OCI-LY7 (cell line): ENCODE measurements at regions not wholly inside any gene's neighbourhood (a gene's known extent, or its start where the extent isn't known, plus 50 kb on each side); places are given as distances from the start of the nearest gene placed in this dataset.

Experiments used
- BruUV-seq: library from RNA; stranded (reverse); fragments of 400-500 nt; replicated peaks from 2 replicates; lab custom pipeline; 2021; lab: Mats Ljungman, UMichigan
- CTCF ChIA-PET: fragments of 300-600 bp; sonication (Branson Sonifier 250); formaldehyde crosslinking; loops from one replicate; lab custom pipeline; 2022; ENCODE audit warnings: antibody characterized with exemption; ENCODE audit not compliant: unreplicated experiment; lab: Charles Lee
- POLR2A ChIA-PET: fragments of 300-600 bp; sonication (Branson Sonifier 250); formaldehyde crosslinking; loops from one replicate; lab custom pipeline; 2022; ENCODE audit warnings: antibody characterized with exemption; lab: Charles Lee
- DNase-seq: peaks from one replicate; pipeline ENCODE4 v3.0.0-alpha.2; 2015; ENCODE audit warnings: low spot score
- H2AFZ ChIP-seq: fragments of 200-600 bp; sonication (generic), shearing (Covaris generic); 2 replicates; pipeline ENCODE4 v1.6.1; 2014; ENCODE audit warnings: mild to moderate bottlenecking, antibody characterized with exemption, low read length, moderate library complexity
- H3K27ac ChIP-seq: fragments of 200-600 bp; sonication (generic); 2 replicates; pipeline ENCODE4 v1.5.1; 2014; ENCODE audit warnings: mixed run types, low read depth, mild to moderate bottlenecking, moderate library complexity, low read length, inconsistent platforms; ENCODE audit not compliant: poor library complexity, severe bottlenecking
- H3K36me3 ChIP-seq: fragments of 200-600 bp; sonication (generic); 2 replicates; pipeline ENCODE4 v1.6.1; 2014; ENCODE audit warnings: mild to moderate bottlenecking, antibody characterized with exemption, low read length, moderate library complexity, mixed read lengths; ENCODE audit not compliant: insufficient read depth
- H3K4me1 ChIP-seq: fragments of 200-600 bp; sonication (generic); 2 replicates; pipeline ENCODE4 v1.5.1; 2014; ENCODE audit warnings: mild to moderate bottlenecking, low read length; ENCODE audit not compliant: insufficient read depth, poor library complexity, severe bottlenecking
- H3K4me2 ChIP-seq: fragments of 200-600 bp; sonication (generic); 2 replicates; pipeline ENCODE4 v1.6.1; 2014; ENCODE audit warnings: mild to moderate bottlenecking, low read length
- H3K4me3 ChIP-seq: fragments of 200-600 bp; sonication (generic); 2 replicates; pipeline ENCODE4 v1.5.1; 2014; ENCODE audit warnings: mild to moderate bottlenecking, low read depth, low read length; ENCODE audit not compliant: poor library complexity, severe bottlenecking
- H3K79me2 ChIP-seq: fragments of 200-600 bp; sonication (generic); 2 replicates; pipeline ENCODE4 v1.6.1; 2016; ENCODE audit warnings: low read depth, mild to moderate bottlenecking, low read length, moderate library complexity, mixed read lengths; ENCODE audit not compliant: insufficient read depth
- H3K9me2 ChIP-seq: fragments of 200-600 bp; sonication (generic); 2 replicates; pipeline ENCODE4 v1.6.1; 2016; ENCODE audit warnings: mild to moderate bottlenecking, low read length, mixed read lengths; ENCODE audit not compliant: insufficient read depth
- H3K9me3 ChIP-seq: fragments of 200-600 bp; sonication (generic); 2 replicates; pipeline ENCODE4 v1.6.1; 2014; ENCODE audit warnings: mild to moderate bottlenecking, mixed run types, low read length, mixed read lengths
- H4K20me1 ChIP-seq: fragments of 200-600 bp; sonication (generic); 2 replicates; pipeline ENCODE4 v1.6.1; 2014; ENCODE audit warnings: mild to moderate bottlenecking, antibody characterized with exemption, low read length, moderate library complexity, mixed read lengths; ENCODE audit not compliant: insufficient read depth
- CTCF ChIP-seq: fragments of 200-600 bp; sonication (generic); conservative IDR thresholded peaks from 2 replicates; pipeline ENCODE4 v1.5.1; 2014; ENCODE audit warnings: mild to moderate bottlenecking, antibody characterized with exemption, low read length, moderate library complexity, mixed read lengths
- EZH2phosphoT487 ChIP-seq: fragments of 200-600 bp; sonication (generic); IDR thresholded peaks from 2 replicates; pipeline ENCODE4 v1.6.1; 2018; ENCODE audit warnings: low read depth, borderline replicate concordance, mild to moderate bottlenecking, mixed run types, antibody characterized with exemption, low read length, moderate library complexity, mixed read lengths
- intact Hi-C: fragments of 100-400 bp; cut with micrococcal nuclease; formaldehyde crosslinking; loops from one replicate; pipeline ENCODE4 v1.10.0; 2022; ENCODE audit not compliant: unreplicated experiment

GRCh38 chr17:55978578-55978977 lies 174.7 kb upstream of the ANKFN1 start:
- H3K9me3 ChIP-seq: no peaks in the 10 kb centered on the region
- H4K20me1 ChIP-seq: no peaks in the 10 kb centered on the region
- TF ChIP-seq EZH2phosphoT487 (no peak), CTCF (no peak)
- DNase-seq: no peak
- no peak overlapping the region for H2AFZ ChIP-seq
- no peaks in the 10 kb centered on the region for H3K79me2 ChIP-seq
- CTCF ChIA-PET: no interaction called here
- H3K4me3 ChIP-seq: no peak overlapping the region
- no TSS peak for BruUV-seq
- no peaks in the 10 kb centered on the region for H3K9me2 ChIP-seq
- no peak overlapping the region for H3K4me2 ChIP-seq
- intact Hi-C loops: no loop called here
- POLR2A ChIA-PET: no interaction called here
- no peak overlapping the region for H3K27ac ChIP-seq
- no peaks in the 10 kb centered on the region for H3K36me3 ChIP-seq
- H3K4me1 ChIP-seq: no peaks in the 10 kb centered on the region

GRCh38 chr17:55983096-55983495 lies 170.2 kb upstream of the ANKFN1 start:
- Histone ChIP-seq H3K4me2 (no peak overlapping the region), H3K4me1 (no peaks in the 10 kb centered on the region), H3K9me3 (no peaks in the 10 kb centered on the region), H3K27ac (no peak overlapping the region), H3K9me2 (no peaks in the 10 kb centered on the region), H2AFZ (no peak overlapping the region), H3K36me3 (no peaks in the 10 kb centered on the region), H3K79me2 (no peaks in the 10 kb centered on the region), H4K20me1 (no peaks in the 10 kb centered on the region), H3K4me3 (no peak overlapping the region)
- BruUV-seq: no TSS peak
- ChIA-PET POLR2A (no interaction called here), CTCF (no interaction called here)
- no peak for TF ChIP-seq CTCF
- no peak for TF ChIP-seq EZH2phosphoT487
- intact Hi-C loops: no loop called here
- DNase-seq: no peak

- ChIA-PET CTCF (no interaction called here), POLR2A (no interaction called here)
- Histone ChIP-seq H3K36me3 (no peaks in the 10 kb centered on the region), H3K79me2 (no peaks in the 10 kb centered on the region), H3K9me3 (no peaks in the 10 kb centered on the region), H3K4me2 (no peak overlapping the region), H2AFZ (no peak overlapping the region), H3K9me2 (no peaks in the 10 kb centered on the region), H3K4me1 (no peaks in the 10 kb centered on the region), H3K4me3 (no peak overlapping the region), H3K27ac (no peak overlapping the region), H4K20me1 (no peaks in the 10 kb centered on the region)
- no TSS peak for BruUV-seq
- no peak for DNase-seq
- intact Hi-C loops: no loop called here
- no peak for TF ChIP-seq CTCF
- TF ChIP-seq EZH2phosphoT487: no peak
These were observed 166.5 kb upstream of the ANKFN1 start for GRCh38 chr17:55986817-55987216.
